HG03378 (cell line): ENCODE measurements at regions not wholly inside any gene's neighbourhood (a gene's known extent, or its start where the extent isn't known, plus 50 kb on each side); places are given as distances from the start of the nearest gene placed in this dataset.

ENCODE experiments used
- ATAC-seq: cut with Tn5 transposase; IDR thresholded peaks from one replicate; pipeline ENCODE4 v1.9.1; 2021; ENCODE audit warnings: mild to moderate bottlenecking, moderate library complexity; ENCODE audit not compliant: unreplicated experiment

GRCh38 chr1:175829845-175830244 is 86.5 kb upstream of the TNR start:
- no peak for ATAC-seq

- no peak for ATAC-seq
Measured at GRCh38 chr1:175826705-175827104, 83.3 kb upstream of the TNR start.

GRCh38 chr1:175824079-175824478 is 80.7 kb upstream of the TNR start:
- no peak for ATAC-seq

- no peak for ATAC-seq
Measured at GRCh38 chr1:175823406-175823805, 80.0 kb upstream of the TNR start.

GRCh38 chr1:175822580-175822979 is 79.2 kb upstream of the TNR start:
- no peak for ATAC-seq

GRCh38 chr1:175820456-175821025 is 77.1 kb upstream of the TNR start:
- ATAC-seq: no peak

- no peak for ATAC-seq
Measured at GRCh38 chr1:175818929-175819328, 75.5 kb upstream of the TNR start.

GRCh38 chr1:175817445-175817844 is 74.0 kb upstream of the TNR start:
- no peak for ATAC-seq

- no peak for ATAC-seq
Measured at GRCh38 chr1:175814885-175815284, 71.5 kb upstream of the TNR start.

- ATAC-seq: no peak
Measured at GRCh38 chr1:175812936-175813335, 69.5 kb upstream of the TNR start.

- ATAC-seq: no peak
Measured at GRCh38 chr1:175810305-175810704, 66.9 kb upstream of the TNR start.

- no peak for ATAC-seq
Measured at GRCh38 chr1:175808999-175809398, 65.6 kb upstream of the TNR start.

GRCh38 chr1:175808573-175808972 is 65.2 kb upstream of the TNR start:
- no peak for ATAC-seq

- no peak for ATAC-seq
Measured at GRCh38 chr1:175804561-175804960, 61.2 kb upstream of the TNR start.

GRCh38 chr1:175803413-175803812 is 60.0 kb upstream of the TNR start:
- ATAC-seq: no peak

GRCh38 chr1:175802407-175803123 is 59.2 kb upstream of the TNR start:
- ATAC-seq: no peak

- ATAC-seq: no peak
Measured at GRCh38 chr1:175801979-175802378, 58.6 kb upstream of the TNR start.

- no peak for ATAC-seq
Measured at GRCh38 chr1:175797576-175797975, 54.2 kb upstream of the TNR start.

- no peak for ATAC-seq
Measured at GRCh38 chr1:175794586-175794985, 51.2 kb upstream of the TNR start.

- ATAC-seq: no peak
Measured at GRCh38 chr1:175793617-175794016, 50.2 kb upstream of the TNR start.
